Esophagus muscularis mucosa (tissue), 3 donors: ENCODE measurements at regions not wholly inside any gene's neighbourhood (a gene's known extent, or its start where the extent isn't known, plus 50 kb on each side); places are given as distances from the start of the nearest gene placed in this dataset.

Experiments
- POLR2A ChIP-seq: fragments of 450-650 bp; IDR thresholded peaks from one replicate; pipeline ENCODE4 v1.6.1; 2017; ENCODE audit warnings: antibody characterized with exemption, moderate library complexity, mild to moderate bottlenecking, low read depth
- TF ChIP-seq, protein P1 (sequence below), 3 experiments: fragments of 200-600 bp in 2 of 3; fragments of 450-650 bp in 1 of 3; sonication (generic) in 2 of 3; IDR thresholded peaks; one replicate each; pipeline ENCODE4 v1.5.1; 2017 to 2019; ENCODE audit warnings: antibody characterized with exemption in 3 of 3, mild to moderate bottlenecking in 2 of 3, moderate library complexity in 1 of 3

DNA sequence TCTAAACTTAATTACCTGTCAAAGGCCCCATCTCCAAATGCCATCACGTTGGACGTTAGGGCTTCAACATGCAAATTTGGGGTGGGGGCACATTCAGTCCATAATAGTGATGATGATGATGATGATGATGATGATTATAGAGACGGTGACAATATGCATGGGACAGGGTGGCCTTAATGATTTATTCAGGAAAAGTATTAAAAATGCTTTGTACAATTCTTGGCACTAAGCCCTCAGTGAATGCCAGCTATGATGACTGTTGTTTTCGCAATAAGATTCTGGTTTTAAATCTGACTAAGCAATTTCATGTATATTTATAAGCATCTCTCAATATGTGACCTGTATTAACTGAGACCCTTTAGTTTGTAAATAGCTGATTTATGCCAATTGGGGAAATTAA lies 106.3 kb downstream of the C16orf95 start:
- TF ChIP-seq, protein P1, sequence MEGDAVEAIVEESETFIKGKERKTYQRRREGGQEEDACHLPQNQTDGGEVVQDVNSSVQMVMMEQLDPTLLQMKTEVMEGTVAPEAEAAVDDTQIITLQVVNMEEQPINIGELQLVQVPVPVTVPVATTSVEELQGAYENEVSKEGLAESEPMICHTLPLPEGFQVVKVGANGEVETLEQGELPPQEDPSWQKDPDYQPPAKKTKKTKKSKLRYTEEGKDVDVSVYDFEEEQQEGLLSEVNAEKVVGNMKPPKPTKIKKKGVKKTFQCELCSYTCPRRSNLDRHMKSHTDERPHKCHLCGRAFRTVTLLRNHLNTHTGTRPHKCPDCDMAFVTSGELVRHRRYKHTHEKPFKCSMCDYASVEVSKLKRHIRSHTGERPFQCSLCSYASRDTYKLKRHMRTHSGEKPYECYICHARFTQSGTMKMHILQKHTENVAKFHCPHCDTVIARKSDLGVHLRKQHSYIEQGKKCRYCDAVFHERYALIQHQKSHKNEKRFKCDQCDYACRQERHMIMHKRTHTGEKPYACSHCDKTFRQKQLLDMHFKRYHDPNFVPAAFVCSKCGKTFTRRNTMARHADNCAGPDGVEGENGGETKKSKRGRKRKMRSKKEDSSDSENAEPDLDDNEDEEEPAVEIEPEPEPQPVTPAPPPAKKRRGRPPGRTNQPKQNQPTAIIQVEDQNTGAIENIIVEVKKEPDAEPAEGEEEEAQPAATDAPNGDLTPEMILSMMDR (IDR thresholded peaks at IDR 0.05): no peak
- TF ChIP-seq POLR2A: no peak
